PC-3 (cell line): ENCODE measurements at regions not wholly inside any gene's neighbourhood (a gene's known extent, or its start where the extent isn't known, plus 50 kb on each side); places are given as distances from the start of the nearest gene placed in this dataset.

ENCODE experiments used
- EZH2phosphoT487 ChIP-seq: fragments of 300-600 bp; sonication (generic); IDR thresholded peaks from 2 replicates; pipeline ENCODE4 v1.6.1; 2018; ENCODE audit warnings: mild to moderate bottlenecking, antibody characterized with exemption, low read length, borderline replicate concordance
- TF ChIP-seq, protein P1 (sequence below): fragments of 300-600 bp; sonication (generic); conservative IDR thresholded peaks from 2 replicates; pipeline ENCODE4 v1.5.1; 2017; ENCODE audit warnings: antibody characterized with exemption, low read depth, mild to moderate bottlenecking, low read length

DNA sequence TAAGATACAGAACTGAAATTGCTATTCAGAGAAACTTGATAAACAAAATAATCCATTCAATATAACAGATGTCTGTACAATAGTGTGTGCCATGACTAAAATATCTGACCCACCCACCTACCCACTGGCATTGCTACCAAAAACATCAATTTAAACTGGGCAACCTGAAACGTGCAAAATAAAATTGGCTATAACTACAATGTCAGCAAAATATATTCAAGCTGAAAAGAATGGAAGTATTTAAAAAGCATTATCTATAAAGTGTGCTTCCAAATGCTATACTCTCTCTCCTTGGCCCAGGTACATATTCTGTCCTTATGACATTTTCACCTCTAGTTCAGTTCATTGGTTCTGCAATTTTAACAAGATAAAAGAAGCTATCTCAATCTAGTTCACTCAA, 379.6 kb upstream of the ATP11B start:
- TF ChIP-seq, protein P1, sequence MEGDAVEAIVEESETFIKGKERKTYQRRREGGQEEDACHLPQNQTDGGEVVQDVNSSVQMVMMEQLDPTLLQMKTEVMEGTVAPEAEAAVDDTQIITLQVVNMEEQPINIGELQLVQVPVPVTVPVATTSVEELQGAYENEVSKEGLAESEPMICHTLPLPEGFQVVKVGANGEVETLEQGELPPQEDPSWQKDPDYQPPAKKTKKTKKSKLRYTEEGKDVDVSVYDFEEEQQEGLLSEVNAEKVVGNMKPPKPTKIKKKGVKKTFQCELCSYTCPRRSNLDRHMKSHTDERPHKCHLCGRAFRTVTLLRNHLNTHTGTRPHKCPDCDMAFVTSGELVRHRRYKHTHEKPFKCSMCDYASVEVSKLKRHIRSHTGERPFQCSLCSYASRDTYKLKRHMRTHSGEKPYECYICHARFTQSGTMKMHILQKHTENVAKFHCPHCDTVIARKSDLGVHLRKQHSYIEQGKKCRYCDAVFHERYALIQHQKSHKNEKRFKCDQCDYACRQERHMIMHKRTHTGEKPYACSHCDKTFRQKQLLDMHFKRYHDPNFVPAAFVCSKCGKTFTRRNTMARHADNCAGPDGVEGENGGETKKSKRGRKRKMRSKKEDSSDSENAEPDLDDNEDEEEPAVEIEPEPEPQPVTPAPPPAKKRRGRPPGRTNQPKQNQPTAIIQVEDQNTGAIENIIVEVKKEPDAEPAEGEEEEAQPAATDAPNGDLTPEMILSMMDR, result no peak
- no peak for TF ChIP-seq EZH2phosphoT487
